Gastrocnemius medialis (tissue), 4 donors: ENCODE measurements at regions not wholly inside any gene's neighbourhood (a gene's known extent, or its start where the extent isn't known, plus 50 kb on each side); places are given as distances from the start of the nearest gene placed in this dataset.

Experiments used
- ATAC-seq, 2 donors: fragments of 150-250 bp; one replicate each; pipeline ENCODE4 v1.9.1; 2016
- DNase-seq, 2 donors: peaks; one replicate each; pipeline ENCODE4 v3.0.0-alpha.2; 2019
- H3K27ac ChIP-seq, 4 donors: fragments of 200-600 bp; sonication (generic); 1 replicate in 1 of 4; 2 replicates in 3 of 4; pipeline ENCODE4 v1.5.1; 2016 to 2018; ENCODE audit warnings: mild to moderate bottlenecking in 2 of 4, moderate library complexity in 1 of 4
- H3K27me3 ChIP-seq, 3 donors: fragments of 200-600 bp; sonication (generic) in 2 of 3; 1 replicate in 1 of 3; 2 replicates in 2 of 3; pipeline versions ENCODE4 v1.5.1 to v1.6.0; 2016 to 2019; ENCODE audit warnings: mild to moderate bottlenecking in 1 of 3, moderate library complexity in 1 of 3
- H3K36me3 ChIP-seq, 2 donors: fragments of 200-600 bp; sonication (generic) in 1 of 2; one replicate each; pipeline ENCODE4 v1.5.1; 2017 to 2018
- H3K4me1 ChIP-seq, 2 donors: fragments of 200-600 bp; sonication (generic) in 1 of 2; one replicate each; pipeline ENCODE4 v1.5.1; 2016 to 2017; ENCODE audit warnings: mild to moderate bottlenecking in 2 of 2
- H3K4me3 ChIP-seq, 4 donors: fragments of 200-600 bp; sonication (generic) in 3 of 4; 1 replicate in 1 of 4; 2 replicates in 3 of 4; pipeline ENCODE4 v1.5.1; 2016 to 2019; ENCODE audit warnings: mild to moderate bottlenecking in 2 of 4
- H3K9me3 ChIP-seq, 3 donors: fragments of 200-600 bp; sonication (generic) in 2 of 3; 1 replicate in 1 of 3; 2 replicates in 2 of 3; pipeline ENCODE4 v1.5.1; 2016 to 2019
- POLR2A ChIP-seq, 2 donors: fragments of 450-650 bp; IDR thresholded peaks; one replicate each; pipeline ENCODE4 v1.6.1; 2017; ENCODE audit warnings: antibody characterized with exemption in 2 of 2, mild to moderate bottlenecking in 2 of 2, moderate library complexity in 2 of 2
- in situ Hi-C, 4 donors: fragments of 200-750 bp; cut with MboI; loops; one replicate each; pipeline versions ENCODE4 v1.15.0 to v1.8.0; 2017; ENCODE audit warnings: low sequenced_read_pairs in 4 of 4
- intact Hi-C: fragments of 100-400 bp; cut with DNase I; formaldehyde crosslinking; loops from one replicate; pipeline ENCODE4 v1.15.1; 2023; ENCODE audit warnings: low total_unique reads
- TF ChIP-seq, protein P1 (sequence below), 5 experiments: fragments of 450-650 bp in 3 of 5; fragments of 200-600 bp in 2 of 5; sonication (generic) in 2 of 5; IDR thresholded peaks in 4 of 5; conservative IDR thresholded peaks in 1 of 5; 1 replicate in 4 of 5; 2 replicates in 1 of 5; pipeline ENCODE4 v1.5.1; 2016 to 2019; ENCODE audit warnings: antibody characterized with exemption in 5 of 5, mild to moderate bottlenecking in 3 of 5, moderate library complexity in 3 of 5

DNA sequence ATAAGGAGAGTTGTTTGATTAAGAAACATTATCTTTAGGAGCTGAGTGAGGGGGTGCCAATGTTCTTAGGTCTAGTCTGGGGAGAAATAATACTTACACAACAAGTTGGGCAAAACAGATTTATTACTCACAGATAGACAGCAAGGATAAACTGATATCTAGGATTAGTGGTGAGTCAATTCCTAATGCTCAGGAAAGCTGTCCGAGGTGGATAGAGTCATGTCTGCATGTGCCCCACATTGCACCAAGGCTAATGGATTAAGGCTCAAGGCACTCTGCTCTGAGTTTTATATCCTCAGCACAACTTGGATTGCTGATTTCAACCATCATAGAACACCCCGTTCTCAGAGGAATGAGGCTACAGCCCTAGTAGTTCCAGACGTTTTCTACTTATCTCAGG is 1042.3 kb downstream of the OTOL1 start:
- no peak for TF ChIP-seq POLR2A (IDR thresholded peaks at IDR 0.05)
- TF ChIP-seq, protein P1, sequence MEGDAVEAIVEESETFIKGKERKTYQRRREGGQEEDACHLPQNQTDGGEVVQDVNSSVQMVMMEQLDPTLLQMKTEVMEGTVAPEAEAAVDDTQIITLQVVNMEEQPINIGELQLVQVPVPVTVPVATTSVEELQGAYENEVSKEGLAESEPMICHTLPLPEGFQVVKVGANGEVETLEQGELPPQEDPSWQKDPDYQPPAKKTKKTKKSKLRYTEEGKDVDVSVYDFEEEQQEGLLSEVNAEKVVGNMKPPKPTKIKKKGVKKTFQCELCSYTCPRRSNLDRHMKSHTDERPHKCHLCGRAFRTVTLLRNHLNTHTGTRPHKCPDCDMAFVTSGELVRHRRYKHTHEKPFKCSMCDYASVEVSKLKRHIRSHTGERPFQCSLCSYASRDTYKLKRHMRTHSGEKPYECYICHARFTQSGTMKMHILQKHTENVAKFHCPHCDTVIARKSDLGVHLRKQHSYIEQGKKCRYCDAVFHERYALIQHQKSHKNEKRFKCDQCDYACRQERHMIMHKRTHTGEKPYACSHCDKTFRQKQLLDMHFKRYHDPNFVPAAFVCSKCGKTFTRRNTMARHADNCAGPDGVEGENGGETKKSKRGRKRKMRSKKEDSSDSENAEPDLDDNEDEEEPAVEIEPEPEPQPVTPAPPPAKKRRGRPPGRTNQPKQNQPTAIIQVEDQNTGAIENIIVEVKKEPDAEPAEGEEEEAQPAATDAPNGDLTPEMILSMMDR (IDR thresholded peaks at IDR 0.05 in 4 of 5, conservative IDR thresholded peaks at IDR 0.05 in 1 of 5): no peak
- no peaks in the 10 kb centered on the region for H3K36me3 ChIP-seq
- in situ Hi-C loops: no loop called here
- no peak overlapping the region for H3K4me3 ChIP-seq
- DNase-seq (no peak), ATAC-seq (no peak)
- no peaks in the 10 kb centered on the region for H3K9me3 ChIP-seq
- intact Hi-C loops: no loop called here
- H3K27ac ChIP-seq: no peak overlapping the region
- no peaks in the 10 kb centered on the region for H3K27me3 ChIP-seq
- H3K4me1 ChIP-seq: no peaks in the 10 kb centered on the region

DNA sequence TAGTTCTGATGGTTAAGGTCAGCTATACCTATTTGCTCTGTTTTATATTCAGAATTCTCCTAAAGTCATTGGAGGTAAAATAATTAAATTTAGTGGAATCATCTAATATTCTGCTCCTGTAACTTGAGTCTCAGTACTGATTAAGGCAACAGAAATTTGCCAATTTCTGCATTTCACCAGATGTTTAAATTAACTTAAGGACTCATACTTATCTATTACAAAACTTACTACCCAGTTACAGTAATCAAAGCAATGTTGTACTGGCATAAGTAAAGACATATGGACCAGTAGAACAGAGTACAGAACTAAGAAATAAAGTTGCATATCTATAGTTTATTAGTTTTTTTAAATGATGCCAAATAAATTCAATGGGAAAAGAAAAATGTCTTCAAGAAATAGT is 1043.8 kb downstream of the OTOL1 start:
- Histone ChIP-seq H3K4me1 (no peaks in the 10 kb centered on the region), H3K27me3 (no peaks in the 10 kb centered on the region), H3K27ac (no peak overlapping the region), H3K4me3 (no peak overlapping the region), H3K9me3 (no peaks in the 10 kb centered on the region), H3K36me3 (no peaks in the 10 kb centered on the region)
- in situ Hi-C loops (no loop called here), intact Hi-C loops (no loop called here)
- no peak for DNase-seq
- ATAC-seq: no peak
- no peak for TF ChIP-seq POLR2A (IDR thresholded peaks at IDR 0.05)
- TF ChIP-seq, protein P1 (IDR thresholded peaks at IDR 0.05 in 4 of 5, conservative IDR thresholded peaks at IDR 0.05 in 1 of 5): no peak

GRCh38 chr3:162541923-162542322 is 1045.3 kb downstream of the OTOL1 start:
- no peak for ATAC-seq

DNA sequence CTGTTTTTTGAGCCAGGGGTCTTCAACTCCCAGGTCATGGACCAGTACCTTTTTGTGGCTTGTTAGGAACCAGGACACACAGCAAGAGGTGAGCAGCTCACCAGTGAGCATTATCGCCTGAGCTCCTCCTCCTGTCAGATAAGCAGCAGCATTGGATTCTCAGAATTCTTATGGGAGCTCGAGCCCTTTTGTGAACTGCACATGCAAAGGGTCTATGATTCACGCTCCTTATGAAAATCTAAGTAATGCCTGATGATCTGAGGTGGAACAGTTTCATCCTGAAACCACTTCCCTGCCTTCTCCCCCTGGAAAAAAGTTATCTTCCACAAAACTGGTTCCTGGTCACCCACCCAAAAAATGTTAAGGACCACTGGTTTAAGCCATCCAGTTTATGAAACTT is 1047.6 kb downstream of the OTOL1 start:
- no peak for ATAC-seq
- DNase-seq: no peak
- no peaks in the 10 kb centered on the region for H3K9me3 ChIP-seq
- intact Hi-C loops: no loop called here
- no peaks in the 10 kb centered on the region for H3K36me3 ChIP-seq
- no peak overlapping the region for H3K4me3 ChIP-seq
- no peaks in the 10 kb centered on the region for H3K4me1 ChIP-seq
- no peaks in the 10 kb centered on the region for H3K27me3 ChIP-seq
- H3K27ac ChIP-seq: no peak overlapping the region
- TF ChIP-seq, protein P1 (IDR thresholded peaks at IDR 0.05 in 4 of 5, conservative IDR thresholded peaks at IDR 0.05 in 1 of 5): no peak
- TF ChIP-seq POLR2A (IDR thresholded peaks at IDR 0.05): no peak
- in situ Hi-C loops: no loop called here

More at GRCh38 chr3:162541923-162542322, 1045.3 kb downstream of the OTOL1 start:
- Histone ChIP-seq H3K27me3 (no peaks in the 10 kb centered on the region), H3K27ac (no peak overlapping the region), H3K4me3 (no peak overlapping the region), H3K9me3 (no peaks in the 10 kb centered on the region), H3K4me1 (no peaks in the 10 kb centered on the region), H3K36me3 (no peaks in the 10 kb centered on the region)
- intact Hi-C loops: no loop called here
- DNase-seq: no peak
- TF ChIP-seq, protein P1 (IDR thresholded peaks at IDR 0.05 in 4 of 5, conservative IDR thresholded peaks at IDR 0.05 in 1 of 5): no peak
- no peak for TF ChIP-seq POLR2A (IDR thresholded peaks at IDR 0.05)
- in situ Hi-C loops: no loop called here

- no peaks in the 10 kb centered on the region for H3K4me1 ChIP-seq
- H3K36me3 ChIP-seq: no peaks in the 10 kb centered on the region
- ATAC-seq (no peak), DNase-seq (no peak)
- H3K27me3 ChIP-seq: no peaks in the 10 kb centered on the region
- H3K9me3 ChIP-seq: no peaks in the 10 kb centered on the region
- no peak for TF ChIP-seq POLR2A (IDR thresholded peaks at IDR 0.05)
- no peak overlapping the region for H3K27ac ChIP-seq
- intact Hi-C loops (no loop called here), in situ Hi-C loops (no loop called here)
- no peak overlapping the region for H3K4me3 ChIP-seq
These were observed 1050.3 kb downstream of the OTOL1 start for GRCh38 chr3:162546910-162547309.
